NCI-H1105 treated with DMSO at 0.1 percent for 48 hours (cell line): ENCODE measurements at regions not wholly inside any gene's neighbourhood (a gene's known extent, or its start where the extent isn't known, plus 50 kb on each side); places are given as distances from the start of the nearest gene placed in this dataset.

Source experiments
- DNase-seq: peaks from one replicate; lab custom pipeline; 2025; lab: John Stamatoyannopoulos, UW

DNA sequence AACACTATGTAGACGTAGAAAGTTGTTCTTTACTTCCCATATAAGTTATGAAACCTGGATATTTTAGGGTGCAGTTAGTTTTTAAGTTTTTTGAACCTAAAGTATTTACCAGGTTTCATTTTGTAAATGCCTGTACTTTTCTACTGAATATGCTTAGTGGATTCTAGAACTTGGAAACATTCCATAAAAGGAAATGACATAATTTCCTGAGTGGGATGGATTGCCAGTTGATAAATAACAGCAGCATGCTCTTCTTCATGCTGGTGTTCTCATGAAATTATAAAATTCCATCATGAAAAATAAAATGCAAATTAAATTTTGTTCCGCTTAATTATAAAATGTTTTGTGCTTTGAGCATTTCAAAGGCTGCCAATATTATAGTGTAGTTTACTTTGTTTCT is 362.2 kb upstream of the PCDH20 start:
- DNase-seq = no peak

DNA sequence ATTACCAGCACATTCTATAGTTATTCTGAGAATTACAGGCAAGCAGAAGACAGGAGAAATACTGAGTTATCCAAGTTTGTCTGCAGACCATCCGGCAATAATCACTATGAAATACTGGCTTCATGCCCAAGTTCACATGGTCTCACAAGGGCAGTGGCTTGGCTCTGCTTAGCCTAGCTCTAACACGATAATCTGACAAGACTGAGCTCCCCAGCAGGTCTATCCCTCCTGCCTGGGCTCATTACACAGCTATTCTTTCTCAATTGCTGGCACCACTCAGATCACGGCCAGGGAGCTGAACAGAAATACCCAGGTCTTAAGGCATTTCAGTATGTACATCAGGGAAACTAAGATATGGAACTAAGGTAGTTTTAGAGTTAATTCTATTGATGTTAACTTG is 361.6 kb upstream of the PCDH20 start:
- peak; percentile 21 for DNase-seq

DNA sequence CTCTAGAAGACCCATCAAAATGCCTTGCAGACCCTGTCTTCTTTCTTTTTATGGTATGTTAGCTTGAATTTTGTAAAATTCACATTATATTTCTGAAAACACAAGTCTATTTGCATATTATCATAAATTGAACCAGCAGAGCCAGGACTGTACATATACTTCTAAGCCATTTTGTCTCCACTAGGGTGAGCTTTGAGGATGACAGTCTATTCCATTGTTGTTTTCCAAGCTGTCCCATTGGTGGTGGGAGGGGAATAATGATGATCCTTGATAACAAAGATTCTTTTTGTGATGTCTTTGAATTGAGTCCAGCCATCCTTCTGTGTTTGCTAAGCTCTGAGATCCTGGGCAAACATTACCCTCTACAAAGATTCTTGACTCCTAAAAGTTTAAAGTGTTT is 359.3 kb upstream of the PCDH20 start:
- no peak for DNase-seq

DNA sequence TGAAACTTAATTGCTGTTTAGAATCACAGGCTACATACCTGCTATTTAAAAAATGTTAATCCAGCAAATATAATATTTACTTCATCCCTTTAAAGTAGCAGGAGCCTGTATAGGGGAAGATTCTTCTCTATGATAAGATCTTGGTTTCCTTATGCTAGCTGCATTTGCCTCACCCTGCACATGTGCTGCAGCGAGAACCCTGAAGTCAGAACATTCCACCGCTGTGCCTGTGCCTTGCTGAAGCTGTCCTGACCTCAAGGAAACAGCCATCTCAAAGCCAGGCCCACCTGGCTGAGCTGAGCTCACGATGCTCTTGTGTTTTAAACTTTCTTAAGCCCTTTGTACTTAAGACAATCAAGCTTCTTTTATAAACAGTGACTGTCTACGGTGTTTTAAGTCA is 355.0 kb upstream of the PCDH20 start:
- no peak for DNase-seq

DNA sequence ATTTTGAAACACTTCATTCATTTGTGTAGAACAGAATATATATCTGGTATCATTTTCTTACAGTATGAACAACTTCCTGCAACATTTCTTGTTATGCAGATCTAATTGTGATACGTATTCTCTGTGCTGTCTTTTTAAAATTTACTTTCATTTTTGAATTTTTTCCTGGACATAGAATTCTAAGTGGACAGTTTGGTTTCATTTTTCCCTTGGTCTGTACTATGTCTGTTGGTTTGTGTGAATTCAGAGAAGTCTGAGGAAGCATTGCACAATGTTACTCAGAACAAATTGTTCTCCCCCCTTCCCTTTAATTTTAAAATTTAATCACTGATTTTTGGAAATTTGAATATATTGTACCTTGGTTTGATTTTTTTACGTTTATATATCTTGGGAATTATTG is 352.5 kb upstream of the PCDH20 start:
- DNase-seq = no peak

DNA sequence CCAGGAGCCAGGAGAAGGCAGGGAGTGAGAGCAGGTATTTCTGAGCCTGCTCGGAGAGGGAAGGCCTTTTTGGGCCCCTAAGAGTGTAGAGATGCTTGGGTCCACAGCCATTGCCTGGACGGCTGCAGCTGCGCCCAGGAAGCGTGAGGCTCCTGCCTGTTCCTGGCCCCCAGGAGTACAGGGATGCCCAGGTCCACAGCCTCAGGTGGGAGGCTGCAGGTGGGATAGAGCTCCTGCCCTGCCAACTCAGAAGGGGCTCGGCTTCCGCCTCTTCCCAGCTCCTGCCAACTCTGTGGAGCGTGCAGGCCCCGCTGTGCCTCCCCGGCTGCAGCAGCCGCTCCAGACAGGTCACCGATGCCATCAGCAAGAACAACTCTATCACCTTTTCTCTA is 351.0 kb upstream of the PCDH20 start:
- no peak for DNase-seq

DNA sequence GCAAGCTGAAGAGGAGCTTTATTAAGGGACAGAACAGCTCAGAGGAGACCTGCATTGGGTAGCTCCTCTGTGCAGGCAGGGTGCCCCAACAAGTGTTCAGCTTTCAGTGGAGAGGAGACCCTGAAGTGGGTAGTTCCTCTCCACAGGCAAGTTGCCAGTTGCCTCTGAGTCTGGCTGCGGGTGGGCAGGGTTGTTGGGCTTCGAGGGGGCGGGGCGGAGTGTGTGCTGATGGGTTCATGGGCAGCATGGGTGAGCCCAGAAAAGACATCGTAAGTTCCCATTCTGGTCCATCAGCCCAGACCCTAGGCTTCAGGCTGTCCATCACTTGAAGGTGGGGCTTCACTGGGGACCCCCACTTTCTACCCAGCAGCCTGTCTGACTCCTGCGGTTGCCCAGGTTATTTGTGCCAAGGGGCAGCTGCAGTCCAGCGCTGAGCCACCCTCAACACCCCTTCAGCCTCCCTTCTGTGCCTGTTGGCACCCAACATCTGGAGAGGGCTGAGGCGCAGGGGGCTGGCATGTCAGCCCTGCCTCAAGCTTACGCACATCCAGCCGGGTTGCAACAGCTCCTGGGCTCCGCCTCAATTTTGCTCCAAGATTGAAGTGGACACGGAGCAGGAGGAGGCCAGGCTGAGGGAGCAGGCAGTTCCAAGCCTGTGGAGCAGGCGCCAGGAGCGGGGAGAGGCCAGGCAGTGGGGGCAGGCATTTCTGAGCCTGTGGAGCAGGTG is 350.5 kb upstream of the PCDH20 start:
- DNase-seq = no peak

DNA sequence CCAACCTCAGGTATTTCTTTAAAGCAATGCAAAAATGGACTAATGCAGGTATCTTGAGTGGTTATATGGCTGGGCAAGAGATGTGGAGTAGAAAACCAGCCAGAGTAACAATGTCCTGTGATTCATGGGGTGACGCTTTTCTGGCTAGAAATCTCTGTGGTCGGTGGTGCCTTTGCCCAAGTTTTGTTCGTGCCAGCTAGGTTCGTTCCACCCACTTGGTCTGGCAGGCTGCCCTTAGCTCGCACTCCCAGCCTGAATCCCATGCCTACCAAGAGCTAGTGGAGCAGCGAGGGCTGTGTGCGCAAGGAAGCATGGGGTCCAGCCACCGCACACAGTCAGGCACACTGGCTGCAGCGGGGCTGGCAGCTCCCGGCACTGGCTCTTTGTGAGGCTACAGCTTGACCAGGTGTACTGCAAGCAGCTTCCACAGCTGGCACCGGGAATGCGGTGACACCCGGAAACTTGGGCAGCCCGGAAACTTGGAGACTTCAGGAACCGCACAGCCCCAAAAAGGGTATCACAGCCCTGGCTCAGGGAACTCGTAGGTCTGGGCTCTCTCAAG is 349.6 kb upstream of the PCDH20 start:
- DNase-seq = peak; percentile 26

DNA sequence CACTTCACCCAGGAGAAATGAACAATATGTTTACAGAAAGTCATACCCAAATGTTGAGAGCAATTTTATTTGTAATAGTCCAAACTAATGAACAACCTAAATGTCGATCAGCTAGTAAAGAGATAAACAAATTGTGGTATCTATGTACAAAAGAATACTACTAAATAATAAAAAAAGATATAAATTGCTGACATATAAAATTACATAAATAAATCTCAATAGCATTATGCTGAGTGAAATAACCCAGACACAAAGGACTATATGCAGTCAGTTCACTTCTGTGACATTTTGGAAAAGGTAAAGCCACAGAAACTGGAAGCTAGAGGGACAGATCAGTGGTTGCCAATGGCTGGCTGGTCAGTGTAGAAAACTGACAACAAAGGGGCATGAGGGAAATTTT is 346.0 kb upstream of the PCDH20 start:
- DNase-seq = no peak

DNA sequence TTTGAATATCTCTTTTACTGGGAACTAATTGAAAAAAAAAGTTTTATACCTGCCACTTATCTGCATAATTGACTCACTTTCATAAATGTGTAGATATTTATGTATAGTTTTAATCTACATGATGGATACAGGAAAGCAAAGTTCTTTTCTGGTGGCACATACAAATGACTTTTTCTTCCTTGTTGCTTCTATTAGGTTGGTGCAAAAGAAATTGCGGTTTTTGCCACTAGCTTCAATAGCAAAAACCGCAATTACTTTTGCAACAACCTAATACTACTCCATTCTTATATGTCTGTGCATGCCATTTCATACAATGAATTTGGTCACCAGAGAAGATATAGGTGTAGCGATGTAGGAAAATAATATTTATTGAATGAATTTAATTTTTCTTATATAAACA is 344.5 kb upstream of the PCDH20 start:
- DNase-seq = no peak

DNA sequence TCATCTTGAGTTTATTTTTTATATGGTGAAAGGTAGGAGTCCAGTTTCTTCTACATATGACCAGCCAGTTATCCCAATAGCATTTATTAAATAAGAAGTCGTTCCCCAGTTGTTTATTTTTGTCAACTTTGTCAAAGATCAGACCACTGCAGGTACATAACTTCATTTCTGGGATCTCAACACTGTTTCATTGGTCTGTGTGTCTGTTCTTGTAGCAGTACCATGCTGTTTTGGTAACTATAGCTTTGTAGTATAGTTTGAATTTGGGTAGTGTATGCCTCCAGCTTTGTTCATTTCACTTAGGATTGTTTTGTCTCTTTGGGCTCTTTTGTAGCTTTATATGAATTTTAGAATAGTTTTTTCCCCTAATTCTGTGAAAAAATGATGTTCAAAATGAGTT is 340.4 kb upstream of the PCDH20 start:
- DNase-seq = no peak

DNA sequence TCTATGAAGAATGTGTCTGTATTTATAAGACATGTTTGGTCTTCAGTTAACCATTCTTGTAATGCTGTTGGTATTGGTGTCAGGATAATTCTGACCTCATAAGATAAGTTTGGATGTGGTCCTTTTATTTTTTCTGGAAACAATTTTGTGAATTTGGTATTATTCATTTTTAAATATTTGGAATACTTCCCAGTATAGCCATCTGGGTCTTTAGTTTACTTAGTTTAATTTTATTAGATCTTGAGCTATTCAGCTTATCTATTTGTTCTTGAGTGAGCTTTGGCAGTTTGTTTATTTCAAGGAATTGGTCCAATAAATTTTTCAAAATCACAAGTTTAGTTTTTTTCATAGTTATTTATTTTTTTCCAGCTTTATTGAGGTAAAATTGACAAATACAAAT is 335.4 kb upstream of the PCDH20 start:
- no peak for DNase-seq

DNA sequence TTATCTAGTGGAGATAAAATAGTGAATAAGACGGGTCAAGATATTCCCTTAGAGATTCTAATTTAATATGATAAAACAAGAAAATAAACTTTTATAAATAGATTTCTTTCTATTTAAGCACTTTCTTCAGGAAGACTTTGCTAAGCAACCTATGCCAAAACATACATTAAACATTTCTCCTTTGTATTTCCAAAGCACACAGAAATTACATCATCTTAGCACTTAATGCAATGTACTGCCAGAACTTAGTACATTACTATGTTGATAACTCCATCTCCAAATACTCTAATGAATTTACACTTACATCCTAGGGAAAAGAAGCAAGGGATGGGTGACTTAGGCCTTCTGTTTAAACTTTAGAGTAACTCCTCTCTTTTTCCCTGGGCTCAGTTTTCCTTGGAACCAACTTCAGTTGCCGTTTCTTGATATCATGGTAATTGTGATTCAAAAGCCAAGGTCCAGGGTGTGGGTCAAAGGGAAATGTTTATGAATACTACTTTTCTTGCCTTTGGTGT is 322.6 kb upstream of the PCDH20 start:
- DNase-seq = no peak

DNA sequence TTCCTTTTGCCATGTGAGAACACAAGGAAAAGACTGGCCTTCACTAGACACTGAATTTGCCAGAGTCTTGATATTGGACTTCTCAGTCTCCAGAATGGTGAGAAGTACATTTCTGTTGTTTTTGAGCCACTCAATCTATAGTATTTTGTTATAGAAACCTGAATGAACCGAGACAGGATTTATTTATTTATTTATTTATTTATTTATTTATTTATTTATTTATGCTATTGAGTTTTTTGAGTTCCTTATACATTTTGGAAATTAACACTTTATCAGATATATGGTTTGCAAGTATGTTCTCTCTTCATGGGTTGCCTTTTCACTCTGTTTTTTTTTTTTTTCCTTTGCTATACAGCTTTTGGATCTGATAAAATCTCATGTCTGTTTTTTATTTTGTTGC is 319.0 kb upstream of the PCDH20 start:
- DNase-seq = no peak

DNA sequence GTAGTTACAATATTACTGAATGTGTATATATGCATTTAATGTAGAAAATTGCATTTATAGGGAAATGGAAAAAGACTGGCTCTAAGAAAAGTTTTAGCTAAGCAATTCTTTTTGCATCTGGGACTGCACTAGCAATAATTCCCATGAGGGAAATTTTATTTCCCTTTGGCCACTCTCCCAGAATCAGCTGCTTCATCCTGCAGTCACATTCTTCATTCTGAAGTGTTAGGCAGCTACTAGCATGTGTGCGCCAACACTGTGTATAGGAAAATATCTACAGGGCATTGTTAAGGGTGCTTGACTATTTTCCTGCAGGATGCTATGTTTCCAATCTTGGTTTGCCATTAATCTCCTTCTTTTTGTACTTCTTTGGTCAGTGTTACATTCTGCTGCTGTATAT is 312.8 kb upstream of the PCDH20 start:
- peak; percentile 90 for DNase-seq

DNA sequence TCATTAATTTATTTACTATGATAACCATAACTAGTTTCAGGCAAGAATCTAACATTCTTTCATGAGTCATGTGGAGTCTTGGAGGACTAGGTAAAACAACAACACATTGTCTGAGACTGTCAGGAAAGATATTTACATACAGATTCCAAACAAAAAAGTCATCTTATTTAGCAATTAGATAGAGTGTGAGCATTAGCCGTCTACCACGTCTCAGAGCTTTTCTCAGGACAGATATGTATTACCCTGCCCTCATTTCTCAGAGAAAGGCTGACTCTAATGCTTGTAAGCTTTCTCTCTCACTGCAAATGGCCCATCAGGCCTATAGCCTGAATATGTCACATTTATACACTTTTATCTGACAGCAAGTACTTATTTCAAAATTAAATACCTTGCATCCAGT is 312.1 kb upstream of the PCDH20 start:
- DNase-seq = no peak

DNA sequence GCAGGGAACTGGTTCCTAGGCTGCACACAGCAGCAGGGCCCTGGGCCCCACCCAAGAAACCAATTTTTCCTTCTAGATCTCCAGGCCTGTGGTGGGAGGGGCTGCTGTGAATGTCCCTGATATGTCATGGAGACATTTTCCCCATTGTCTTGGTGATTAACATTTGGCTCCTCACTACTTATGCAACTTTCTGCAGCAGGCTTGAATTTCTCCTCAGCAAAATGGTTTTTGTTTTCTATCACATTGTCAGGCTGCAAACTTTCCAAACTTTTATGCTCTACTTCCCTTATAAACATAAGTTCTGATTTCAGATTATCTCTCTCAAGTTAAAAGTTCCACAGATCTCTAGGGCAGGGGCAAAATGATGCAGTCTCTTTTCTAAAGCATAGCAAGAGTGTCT is 310.2 kb upstream of the PCDH20 start:
- no peak for DNase-seq

DNA sequence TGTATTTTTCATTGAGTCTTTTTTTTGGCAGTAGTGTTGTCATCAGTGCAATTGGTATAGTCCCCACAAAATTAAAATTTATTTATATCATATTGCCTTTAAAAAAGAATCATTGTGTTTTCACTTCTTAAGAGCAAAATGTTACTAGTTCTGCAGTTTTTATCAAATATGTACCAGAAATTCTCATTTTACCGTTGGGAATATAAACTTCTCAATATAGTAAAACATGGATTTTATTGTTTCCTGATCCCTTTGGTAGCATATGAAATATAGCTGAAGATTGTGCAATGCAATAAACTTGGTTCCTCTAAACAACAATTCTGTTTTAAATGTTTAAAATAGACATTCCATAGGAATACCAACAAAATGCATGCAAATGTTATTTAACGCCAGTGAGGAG is 306.5 kb upstream of the PCDH20 start:
- DNase-seq = no peak

DNA sequence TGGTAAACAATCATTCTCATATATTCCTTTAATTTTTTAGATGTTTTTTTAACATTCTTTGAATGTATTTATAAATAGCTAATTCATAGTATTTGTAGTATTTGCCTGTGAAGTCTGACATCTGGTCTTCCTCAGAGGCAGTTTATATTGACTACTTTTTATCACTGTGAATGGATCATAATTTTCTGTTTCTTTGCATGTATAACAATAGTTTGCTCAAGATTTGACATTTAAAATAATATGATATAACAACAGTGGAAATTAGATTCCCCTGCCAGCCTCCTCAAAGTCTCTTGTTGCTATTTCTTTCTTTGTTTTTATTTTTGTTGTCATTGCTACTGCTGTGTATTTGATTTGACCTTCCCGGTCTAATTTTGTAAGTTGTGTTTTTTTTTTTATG is 297.0 kb upstream of the PCDH20 start:
- DNase-seq = no peak

DNA sequence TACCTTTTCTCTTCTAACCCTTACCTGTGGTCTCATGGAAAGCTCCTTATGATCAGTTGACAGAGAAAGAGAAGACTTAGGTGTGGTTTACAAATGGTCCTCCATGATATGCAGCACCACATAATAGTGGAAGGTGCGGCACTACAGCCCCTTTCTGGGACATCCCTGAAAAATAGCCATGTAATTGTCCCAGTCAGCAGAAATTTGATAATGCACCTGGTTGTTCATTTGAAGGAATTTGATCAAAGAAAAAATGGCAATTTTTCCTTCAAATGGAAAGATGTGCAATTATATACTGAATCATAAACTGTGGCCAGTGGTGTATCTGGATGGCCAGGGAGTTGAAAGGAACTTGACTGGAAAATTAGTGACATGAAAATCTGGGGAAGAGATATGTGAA is 293.6 kb upstream of the PCDH20 start:
- no peak for DNase-seq

DNA sequence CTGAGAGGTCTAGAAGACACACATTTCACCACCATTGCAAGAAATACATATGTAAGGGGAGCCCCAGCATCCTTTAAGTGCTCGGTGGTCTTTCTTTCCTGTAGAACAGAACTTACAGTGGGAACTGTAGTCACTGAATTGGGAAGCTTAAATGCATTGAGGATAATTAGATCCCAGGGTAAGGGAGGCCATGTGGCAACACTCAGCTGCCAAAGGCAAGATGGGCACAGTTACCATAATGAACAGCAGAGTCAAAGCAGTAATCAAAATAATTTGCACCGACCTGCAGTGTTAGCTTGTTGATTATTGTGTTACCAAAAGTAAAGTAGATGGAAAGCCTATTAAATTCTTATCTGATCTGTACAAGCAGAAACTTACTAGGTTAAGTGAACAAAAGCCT is 291.2 kb upstream of the PCDH20 start:
- DNase-seq = no peak

DNA sequence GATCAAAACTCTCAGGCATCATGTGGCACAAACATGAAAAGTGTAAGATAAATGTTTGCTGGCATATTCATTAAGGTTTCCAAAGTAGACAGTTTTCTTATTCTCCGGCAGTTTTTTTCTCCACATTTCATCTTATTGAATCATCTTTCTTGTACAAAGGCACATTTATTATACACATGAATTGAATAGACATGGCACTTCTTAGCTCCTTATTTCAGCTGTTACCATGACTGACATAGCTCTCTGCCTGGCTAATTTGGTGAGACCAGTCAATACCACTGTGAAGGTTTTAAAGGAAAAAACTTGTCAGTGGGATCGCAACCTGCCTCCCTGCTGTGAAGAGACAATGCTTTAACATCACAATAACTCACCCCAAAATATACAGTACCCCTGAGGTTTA is 285.0 kb upstream of the PCDH20 start:
- DNase-seq = no peak

DNA sequence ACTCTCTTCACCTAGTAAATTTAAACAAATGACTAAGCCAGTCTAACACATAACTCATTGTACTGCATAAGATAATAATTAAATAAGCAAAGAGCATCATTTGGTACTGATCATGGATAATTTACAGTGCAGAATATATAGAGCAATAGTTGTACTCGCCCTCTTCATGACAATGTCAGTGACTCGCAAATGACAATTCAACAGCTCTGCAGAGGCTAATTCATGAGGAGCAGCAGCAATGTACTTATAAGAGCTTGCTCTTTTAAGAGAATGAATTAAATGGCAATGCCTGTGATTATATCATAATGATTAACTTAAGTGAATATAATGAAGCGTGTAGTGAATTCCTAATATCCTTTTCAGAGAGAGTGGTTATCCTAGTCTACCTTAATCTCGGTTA is 284.5 kb upstream of the PCDH20 start:
- DNase-seq = no peak

DNA sequence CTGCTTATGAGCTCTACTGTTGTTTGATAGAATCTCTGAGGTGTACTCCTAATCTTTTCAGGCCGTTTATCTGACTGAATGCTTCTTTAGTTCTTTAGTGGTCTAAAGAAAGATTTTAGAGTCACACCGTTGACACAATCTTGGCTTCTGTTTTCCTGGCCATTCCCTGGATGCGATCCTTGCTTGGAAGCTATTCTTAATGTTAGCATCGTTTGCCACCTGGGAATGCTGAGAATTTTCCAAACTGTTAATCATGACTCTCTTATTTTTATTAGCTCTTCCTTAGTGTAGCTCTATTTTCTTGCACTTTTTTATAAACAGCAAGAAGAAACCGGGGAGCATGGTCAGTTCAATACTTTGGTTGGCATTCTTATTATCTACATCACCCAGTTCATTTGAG is 281.0 kb upstream of the PCDH20 start:
- no peak for DNase-seq
